ENCODE measurements at regions not wholly inside any gene's neighbourhood (a gene's known extent, or its start where the extent isn't known, plus 50 kb on each side); places are given as distances from the start of the nearest gene placed in this dataset.

DNA sequence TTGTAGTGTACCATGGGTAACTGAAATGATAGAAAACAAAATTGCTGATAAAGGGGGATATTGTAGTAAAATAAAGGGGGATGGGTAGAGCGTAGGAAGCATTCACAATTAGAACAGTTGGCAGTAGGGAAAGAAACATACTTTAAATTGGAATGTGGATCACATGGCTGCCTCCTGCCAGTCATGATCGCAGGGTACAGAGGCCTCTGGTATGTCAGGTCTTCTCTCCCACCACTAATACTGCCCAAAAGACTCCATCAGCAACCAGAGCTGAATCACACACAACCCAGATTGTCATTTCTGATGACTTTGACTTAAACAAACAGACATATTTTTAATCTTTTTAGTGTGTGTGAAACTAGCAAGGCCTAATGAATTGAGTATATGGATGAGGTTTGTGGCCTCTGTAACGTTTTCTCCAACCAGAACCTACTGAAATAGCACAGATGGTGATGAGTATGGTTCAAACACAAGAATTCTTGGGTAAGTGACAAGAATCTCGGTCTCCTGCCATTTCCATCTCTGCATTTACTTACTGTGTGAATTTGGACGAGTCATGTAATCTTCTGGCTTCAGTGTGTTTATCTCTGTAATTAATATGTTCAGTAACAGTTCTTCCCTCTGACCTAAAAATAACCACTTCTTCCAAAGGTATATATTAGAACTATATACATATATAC lies 112.6 kb downstream of the USP22 start:
- TF ChIP-seq, protein P1, sequence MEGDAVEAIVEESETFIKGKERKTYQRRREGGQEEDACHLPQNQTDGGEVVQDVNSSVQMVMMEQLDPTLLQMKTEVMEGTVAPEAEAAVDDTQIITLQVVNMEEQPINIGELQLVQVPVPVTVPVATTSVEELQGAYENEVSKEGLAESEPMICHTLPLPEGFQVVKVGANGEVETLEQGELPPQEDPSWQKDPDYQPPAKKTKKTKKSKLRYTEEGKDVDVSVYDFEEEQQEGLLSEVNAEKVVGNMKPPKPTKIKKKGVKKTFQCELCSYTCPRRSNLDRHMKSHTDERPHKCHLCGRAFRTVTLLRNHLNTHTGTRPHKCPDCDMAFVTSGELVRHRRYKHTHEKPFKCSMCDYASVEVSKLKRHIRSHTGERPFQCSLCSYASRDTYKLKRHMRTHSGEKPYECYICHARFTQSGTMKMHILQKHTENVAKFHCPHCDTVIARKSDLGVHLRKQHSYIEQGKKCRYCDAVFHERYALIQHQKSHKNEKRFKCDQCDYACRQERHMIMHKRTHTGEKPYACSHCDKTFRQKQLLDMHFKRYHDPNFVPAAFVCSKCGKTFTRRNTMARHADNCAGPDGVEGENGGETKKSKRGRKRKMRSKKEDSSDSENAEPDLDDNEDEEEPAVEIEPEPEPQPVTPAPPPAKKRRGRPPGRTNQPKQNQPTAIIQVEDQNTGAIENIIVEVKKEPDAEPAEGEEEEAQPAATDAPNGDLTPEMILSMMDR (IDR thresholded peaks at IDR 0.05), result no peak
- no peak for TF ChIP-seq ZFX (IDR thresholded peaks at IDR 0.05; ENCODE audit: borderline replicate concordance)
